CD4-positive, alpha-beta T cell treated with Interleukin-4 for 1 hour (primary cell): ENCODE measurements at regions not wholly inside any gene's neighbourhood (a gene's known extent, or its start where the extent isn't known, plus 50 kb on each side); places are given as distances from the start of the nearest gene placed in this dataset.
A peak's percentile ranks its signal among the peaks of the same experiment; 100 is the strongest.
"Not testable (repeated sequence)": the region's sequence is repeated elsewhere in the genome, so short reads cannot be mapped to it uniquely, and the experiment has no call there.

ENCODE experiments used
- DNase-seq, 2 donors: peaks; one replicate each; pipeline ENCODE4 v3.0.0-alpha.2; 2020 to 2022

- no peak for DNase-seq
Observed at GRCh38 chr3:18987862-18988447, 160.4 kb upstream of the KCNH8 start.

DNA sequence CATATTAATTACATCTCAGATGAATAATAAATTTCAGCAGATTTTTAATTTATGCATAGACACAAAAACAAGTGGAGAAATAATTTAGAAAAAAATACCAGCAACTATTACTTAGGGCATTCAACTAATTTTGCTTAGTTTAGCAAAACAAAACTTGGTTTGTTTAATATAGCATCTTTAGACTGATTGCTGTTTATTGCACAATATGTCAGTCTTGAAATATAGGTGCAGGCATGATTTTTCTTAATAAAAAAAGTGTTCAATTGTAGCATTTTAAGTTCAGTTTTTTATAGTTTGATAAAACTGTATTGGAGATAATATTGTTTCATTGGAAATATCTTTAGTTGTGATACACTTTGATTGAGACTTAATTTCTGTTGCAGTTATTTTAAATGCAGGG, 161.2 kb upstream of the KCNH8 start:
- no peak for DNase-seq

GRCh38 chr3:18982920-18983319, 165.4 kb upstream of the KCNH8 start:
- no peak for DNase-seq

DNA sequence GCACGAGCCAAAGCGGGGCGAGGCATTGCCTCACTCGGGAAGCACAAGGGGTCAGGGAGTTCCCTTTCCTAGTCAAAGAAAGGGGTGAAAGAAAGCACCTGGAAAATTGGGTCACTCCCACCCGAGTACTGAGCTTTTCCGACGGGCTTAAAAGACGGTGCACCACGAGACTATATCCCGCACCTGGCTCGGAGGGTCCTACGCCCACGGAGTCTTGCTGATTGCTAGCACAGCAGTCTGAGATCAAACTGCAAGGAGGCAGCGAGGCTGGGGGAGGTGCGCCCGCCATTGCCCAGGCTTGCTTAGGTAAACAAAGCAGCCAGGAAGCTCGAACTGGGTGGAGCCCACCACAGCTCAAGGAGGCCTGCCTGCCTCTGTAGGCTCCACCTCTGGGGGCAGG, 172.2 kb upstream of the KCNH8 start:
- DNase-seq: not testable (repeated sequence)

DNA sequence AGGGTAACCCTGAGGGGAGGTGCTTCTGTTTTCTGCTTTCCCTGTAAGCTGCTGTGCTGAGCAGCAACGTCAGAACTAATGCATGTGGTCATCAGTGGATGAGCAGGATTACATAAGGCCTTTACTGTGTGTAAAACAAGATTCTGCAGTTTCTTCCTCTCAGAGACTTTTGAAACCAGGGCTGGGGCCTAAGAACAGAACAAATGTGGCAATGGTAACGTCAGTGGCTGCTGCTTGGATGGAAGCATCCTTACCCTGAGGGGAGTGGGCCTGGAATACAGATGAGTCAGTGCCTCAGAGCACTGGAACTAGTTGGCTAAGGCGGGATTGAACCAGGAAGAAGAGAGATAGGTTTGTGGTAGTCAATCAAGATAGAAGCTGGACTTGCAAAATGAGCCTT, 180.2 kb upstream of the KCNH8 start:
- DNase-seq: no peak

GRCh38 chr3:18965781-18966180, 182.5 kb upstream of the KCNH8 start:
- DNase-seq: no peak

GRCh38 chr3:18964640-18965039, 183.7 kb upstream of the KCNH8 start:
- no peak for DNase-seq

DNA sequence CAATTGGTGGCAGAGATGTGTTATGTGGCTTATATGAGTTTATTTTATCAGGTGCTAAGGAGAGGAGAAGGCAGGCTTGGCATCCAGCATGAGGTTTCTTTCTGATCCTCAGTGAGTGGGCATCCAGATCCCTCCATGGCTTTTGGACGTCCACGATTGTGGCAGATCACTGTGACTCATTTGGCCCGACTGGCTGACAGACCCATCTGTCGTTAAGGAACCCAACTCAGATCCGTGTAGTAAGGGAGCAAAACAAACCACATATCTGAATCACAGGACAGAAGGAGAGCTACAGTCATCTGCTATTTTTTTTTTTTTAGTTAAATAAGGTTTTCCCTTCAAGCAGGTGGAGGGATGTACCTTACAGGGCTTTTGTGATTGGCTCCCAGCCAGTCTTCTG, 197.0 kb upstream of the KCNH8 start:
- DNase-seq: no peak

- no peak for DNase-seq
Observed at GRCh38 chr3:18946524-18946923, 201.8 kb upstream of the KCNH8 start.

DNA sequence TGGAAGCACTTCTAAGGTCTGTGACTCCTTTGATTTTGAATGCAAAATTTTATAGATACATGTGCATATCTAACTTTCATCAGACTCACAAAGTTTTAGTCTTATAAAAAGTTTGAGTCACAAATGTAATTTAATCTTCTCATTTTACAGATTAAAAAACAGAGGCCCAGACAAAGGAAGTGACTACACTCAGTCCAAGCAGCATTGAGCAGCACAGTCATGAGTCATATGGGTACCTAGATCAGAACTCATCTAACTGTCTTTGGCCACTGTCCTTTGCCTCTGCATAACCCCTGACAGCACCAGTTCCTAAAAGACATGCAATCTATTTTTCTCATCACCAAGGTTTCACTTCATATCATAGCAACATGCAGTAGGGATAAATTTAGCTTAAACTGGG, 210.7 kb upstream of the KCNH8 start:
- DNase-seq: no peak

DNA sequence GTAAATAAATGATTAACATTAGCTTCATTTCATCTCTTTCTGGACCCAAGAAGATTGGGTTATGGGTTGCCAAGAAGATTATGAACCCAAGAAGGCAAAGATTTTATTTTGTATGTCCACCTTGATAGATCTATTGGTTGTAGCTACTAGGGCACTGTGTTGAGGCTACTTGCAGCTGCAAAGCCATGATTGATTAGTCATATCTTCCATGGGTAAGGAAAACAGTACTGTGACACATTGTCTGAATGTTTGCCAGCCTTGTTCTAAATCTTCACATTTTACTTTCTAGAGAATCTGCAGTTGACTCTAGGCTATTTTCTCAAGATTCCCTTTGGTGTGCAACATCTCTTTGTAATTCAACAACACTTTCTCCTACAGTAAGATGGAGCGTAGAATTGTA, 229.2 kb upstream of the KCNH8 start:
- DNase-seq: no peak

GRCh38 chr3:18917923-18918322, 230.4 kb upstream of the KCNH8 start:
- DNase-seq: no peak

DNA sequence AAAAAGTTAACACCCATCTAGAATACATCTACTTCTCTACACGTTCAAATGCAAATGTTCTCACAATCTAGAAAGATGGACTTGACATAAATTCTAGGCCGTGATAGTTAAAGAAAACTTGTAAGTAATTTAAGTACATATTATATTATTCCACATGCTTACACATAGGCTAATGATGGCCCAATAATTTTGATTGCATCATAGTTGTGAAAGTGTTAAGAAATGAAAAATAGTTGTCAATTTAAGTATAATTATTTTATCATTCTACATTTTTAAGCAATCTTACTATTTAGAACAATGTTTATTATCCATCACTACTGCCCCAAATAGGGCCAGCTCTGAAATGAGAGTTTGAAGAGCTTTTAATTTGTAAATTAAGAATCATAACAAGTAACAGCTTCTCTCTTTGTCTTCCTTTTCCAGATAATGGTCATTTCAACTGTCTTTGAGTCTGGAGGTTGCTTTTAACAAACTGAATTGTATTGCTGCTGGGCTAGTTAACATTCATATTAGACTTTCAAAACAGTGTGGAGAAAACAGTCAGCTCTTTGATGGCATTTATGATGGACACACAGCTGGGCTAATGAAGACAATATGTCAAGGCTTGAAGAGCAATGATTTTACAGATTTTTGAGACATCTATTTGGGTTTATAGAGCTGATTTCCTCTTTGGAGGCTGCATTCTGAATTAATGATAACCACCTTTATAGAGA, 246.1 kb upstream of the KCNH8 start:
- DNase-seq: no peak

DNA sequence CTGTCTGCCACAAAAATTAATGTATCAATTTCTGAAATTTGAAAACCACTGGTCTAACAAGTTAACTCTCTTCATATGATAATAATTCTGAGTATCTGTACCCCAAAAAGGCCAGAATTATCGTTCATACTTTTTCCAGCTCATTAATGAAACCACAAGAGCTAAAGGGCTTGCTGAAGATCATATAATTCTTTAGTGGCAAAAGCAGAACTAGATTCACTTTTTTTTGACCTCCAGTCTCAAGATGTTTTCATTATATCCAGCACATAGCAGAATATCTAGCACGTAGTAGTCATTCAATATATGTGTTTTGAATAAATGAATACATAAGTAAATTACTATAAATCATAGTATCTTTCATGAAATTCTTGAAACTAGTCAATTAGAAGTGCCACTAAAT, 246.7 kb upstream of the KCNH8 start:
- no peak for DNase-seq

DNA sequence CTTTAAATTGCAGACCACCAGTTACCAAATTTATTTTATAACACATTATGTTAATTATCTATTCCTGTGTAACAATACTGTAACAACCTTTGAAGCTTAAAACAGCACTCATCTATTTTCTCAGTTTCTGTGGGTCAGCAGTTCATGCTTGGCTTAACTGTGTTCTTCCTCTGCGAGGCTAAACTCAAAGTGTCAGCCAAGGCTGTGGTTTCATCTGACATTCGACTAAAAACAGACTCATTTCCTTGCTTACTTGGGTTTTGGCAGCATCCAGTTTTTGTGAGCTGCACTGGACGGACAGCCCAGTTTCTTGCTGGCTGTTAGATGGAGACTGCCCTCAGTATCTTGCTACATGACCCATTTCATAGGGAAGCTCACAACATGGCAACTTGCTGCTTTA, 247.3 kb upstream of the KCNH8 start:
- DNase-seq: no peak

- DNase-seq: no peak
Observed at GRCh38 chr3:18898911-18899310, 249.4 kb upstream of the KCNH8 start.

DNA sequence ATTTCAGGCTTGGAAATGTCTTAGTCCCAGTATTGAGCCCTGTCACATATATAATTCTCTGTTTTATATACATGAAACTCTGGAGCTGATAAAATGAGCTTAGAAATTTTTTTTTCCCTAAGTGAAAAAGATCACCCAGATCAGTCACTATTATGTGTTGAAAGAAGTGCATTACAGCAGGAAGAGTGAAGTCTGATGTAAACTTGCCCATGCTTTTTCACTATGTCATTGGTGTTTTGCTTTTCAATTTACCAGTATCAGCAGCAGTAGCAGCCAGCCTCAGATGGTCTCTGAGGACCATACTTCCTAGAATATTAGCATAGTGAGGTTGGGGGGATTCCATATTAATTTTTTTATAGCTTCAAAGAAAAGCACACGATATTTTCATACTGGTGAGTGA, 255.6 kb upstream of the KCNH8 start:
- no peak for DNase-seq

GRCh38 chr3:18892047-18892446, 256.3 kb upstream of the KCNH8 start:
- DNase-seq: no peak

GRCh38 chr3:18891641-18892040, 256.7 kb upstream of the KCNH8 start:
- peak in 1 of 2 donors; percentile 11 for DNase-seq

DNA sequence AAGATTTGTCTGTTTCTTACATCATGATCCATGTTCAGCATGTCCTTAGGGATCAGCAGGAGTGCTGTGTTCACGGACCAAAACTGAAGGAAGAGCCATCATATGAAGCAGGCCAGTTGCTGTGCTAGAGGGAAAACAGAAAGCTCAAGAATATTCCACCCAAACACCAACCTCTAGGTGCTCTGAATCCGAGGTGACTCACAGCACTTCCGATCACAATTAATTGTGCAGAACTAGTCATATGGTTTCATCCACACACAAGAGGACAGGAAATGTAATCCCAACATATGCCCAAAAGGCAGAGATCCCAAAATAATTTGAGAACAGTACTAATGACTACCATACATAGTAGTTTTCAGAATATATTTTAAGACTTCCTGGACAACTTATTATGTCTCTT, 257.9 kb upstream of the KCNH8 start:
- no peak for DNase-seq

GRCh38 chr3:18888819-18889218, 259.5 kb upstream of the KCNH8 start:
- DNase-seq: no peak

DNA sequence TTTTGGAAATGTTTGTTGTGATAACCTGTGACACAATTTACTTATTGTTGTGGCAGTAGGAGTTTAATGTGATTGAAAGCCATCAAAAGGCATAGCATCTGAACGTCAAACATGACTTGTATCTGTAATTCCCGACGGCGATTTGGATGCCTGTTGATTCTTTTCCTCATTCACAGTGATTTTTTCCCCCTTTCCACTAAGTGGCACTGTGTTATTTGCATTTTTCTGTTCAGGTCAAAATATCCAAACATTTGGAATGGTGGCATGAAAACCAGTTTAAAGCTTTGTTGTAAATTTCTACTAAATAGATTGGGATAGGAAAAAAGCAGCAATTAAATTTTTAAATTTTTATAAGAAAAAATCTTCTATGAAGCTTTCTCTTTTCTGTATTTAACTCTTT, 259.9 kb upstream of the KCNH8 start:
- DNase-seq: no peak

GRCh38 chr3:18886331-18886730, 262.0 kb upstream of the KCNH8 start:
- no peak for DNase-seq

DNA sequence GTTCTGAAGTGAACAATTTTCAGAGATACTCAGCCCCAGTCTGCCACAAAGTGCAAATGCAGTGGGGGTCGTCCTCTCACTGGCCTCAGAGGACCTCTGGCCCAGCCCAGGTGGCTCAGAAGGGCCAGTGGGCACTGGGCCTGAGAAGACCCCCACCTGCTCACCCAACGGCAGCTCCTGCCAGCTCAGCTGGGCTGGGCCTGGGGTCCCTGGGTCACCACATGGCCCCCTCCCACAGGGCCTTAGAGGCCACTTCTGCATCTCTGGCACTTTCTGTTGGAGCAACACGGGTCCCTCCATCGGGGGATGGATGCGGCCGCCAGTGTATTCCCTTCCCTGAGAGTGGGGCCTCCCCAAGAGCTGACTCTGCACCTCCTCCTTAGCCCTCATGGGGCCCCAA, 262.7 kb upstream of the KCNH8 start:
- DNase-seq: no peak

DNA sequence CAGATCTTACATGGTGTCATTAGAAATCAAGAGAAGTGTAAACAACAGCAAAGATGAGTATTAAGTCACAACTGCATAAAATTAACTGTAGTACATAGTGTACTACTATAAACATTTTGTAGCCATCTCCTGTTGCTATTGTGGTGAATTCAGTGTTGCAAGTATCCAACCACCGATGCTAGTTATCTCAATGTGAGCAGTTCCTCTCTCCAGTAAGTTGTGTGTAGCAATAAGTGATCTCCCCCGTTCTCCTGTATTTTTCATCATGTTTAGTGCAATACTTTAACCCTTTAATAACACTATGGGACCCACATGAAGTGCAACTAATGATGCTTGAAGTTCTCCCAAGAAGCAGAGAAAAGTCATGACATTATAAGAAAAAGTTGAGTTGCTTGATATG, 264.7 kb upstream of the KCNH8 start:
- no peak for DNase-seq
